A204.1 (cell line): ENCODE measurements at regions not wholly inside any gene's neighbourhood (a gene's known extent, or its start where the extent isn't known, plus 50 kb on each side); places are given as distances from the start of the nearest gene placed in this dataset.

Source experiments
- FAIRE-seq: peaks from 2 replicates; lab custom pipeline; 2012; peaks lifted over from hg19 to GRCh38; lab: Jason Lieb, UNC

- FAIRE-seq, result no peak
Observed at GRCh38 chr4:152021788-152022438, 261.1 kb upstream of the GATB start.

DNA sequence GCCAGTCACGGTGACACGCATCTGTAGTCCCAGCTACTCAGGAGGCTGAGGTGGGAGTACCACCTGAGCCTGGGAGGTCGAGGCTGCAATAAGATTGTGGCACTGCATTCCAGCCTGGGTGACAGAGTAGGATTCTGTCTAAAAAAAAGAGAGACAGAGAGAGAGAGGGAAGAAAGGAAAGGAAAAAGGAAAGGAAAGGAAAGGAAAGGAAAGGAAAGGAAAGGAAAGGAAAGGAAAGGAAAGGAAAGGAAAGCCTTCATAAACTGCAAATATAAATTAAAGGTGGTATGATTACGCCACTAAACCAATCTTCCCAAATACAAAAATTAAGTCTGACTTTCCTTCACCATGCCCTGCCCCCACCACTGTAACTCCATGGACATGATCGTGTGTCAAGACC, 259.3 kb upstream of the GATB start:
- no peak for FAIRE-seq

DNA sequence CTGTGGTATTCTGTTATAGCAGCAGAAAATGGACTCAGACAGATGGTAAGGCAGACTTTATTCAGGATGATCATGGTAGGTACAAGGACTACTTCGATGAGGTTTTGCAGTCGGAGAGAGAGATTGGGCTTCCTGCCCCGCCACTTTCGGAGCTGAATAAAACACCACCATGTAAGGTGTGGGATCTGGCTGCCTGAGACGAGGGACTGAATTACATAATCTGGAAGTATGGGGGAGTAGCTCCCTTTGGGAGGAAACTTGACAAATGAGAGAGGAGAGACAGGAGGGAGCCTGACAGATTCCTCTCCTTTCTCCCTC, 255.5 kb upstream of the GATB start:
- FAIRE-seq, result no peak

DNA sequence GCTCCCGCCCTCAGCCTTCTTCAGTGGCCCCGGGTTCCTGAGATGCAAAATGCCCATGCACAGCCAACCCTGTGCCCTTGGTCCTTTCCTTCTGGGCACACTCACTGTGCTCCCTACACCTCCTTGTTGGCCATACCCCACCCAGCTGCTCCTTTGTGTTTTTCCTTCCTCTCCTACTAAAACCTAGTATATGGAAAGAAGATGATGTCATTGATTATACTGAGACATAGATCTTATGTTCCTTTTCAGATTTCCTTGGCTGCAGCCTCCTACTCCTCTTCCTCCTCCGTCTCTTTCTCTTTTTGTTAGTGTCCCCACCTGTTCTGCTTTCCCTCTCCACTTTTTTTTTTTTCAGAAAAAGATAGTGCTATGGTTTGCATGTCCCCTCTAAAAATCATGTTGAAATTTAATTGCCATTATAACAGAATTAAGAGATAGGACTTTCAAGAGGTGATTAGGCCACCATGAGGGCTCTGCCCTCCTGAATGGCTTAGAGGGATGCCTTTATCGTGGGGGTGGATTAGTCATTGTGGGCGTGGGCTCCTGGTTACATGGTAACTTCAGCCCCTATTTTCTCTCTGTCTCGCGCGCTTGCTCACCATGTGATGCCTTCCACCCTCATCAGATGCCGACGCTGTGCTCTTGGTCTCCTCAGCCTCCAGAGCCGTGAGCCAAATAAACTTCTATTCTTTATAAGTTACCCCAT, 254.9 kb upstream of the GATB start:
- no peak for FAIRE-seq

DNA sequence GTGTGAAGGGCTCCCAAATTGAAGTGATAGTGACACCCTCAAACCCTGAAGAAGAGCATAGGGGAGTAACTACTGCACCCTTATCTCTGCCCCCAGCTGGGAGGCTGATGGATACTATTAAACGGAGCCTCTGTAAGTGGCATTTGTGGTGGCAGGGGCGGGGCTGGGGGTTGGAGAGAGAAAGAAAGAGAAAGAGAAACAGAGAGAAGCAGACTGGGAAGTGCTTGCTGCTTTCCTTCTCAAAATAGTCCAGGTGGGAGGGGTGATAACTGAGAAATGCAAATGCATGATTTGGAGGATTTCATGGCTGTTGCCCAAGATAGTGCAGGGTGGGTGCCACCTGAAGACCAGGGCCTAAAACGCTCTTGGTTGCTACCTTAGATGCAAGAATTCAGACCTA, 253.5 kb upstream of the GATB start:
- no peak for FAIRE-seq

DNA sequence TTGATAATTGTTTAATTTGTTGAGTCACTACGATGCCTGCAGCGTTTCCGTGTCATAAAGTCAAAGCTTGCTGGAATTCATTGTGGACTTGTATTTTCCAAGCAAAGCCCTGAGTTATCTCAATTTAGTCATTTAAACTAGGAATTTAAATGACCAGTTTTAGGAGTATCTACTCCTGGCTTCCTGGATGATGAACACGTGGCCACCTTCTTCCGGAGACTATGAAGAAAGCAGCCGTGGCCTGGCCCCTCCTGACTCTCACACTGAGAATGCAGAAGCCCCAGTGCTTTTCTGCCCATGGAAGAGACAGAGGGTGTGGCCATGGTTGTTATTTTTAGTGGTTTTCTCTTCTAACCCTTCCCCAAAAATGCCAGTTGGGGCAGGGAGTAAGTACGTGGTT, 250.7 kb upstream of the GATB start:
- FAIRE-seq, result no peak

GRCh38 chr4:152010710-152011079, 249.9 kb upstream of the GATB start:
- FAIRE-seq, result no peak

DNA sequence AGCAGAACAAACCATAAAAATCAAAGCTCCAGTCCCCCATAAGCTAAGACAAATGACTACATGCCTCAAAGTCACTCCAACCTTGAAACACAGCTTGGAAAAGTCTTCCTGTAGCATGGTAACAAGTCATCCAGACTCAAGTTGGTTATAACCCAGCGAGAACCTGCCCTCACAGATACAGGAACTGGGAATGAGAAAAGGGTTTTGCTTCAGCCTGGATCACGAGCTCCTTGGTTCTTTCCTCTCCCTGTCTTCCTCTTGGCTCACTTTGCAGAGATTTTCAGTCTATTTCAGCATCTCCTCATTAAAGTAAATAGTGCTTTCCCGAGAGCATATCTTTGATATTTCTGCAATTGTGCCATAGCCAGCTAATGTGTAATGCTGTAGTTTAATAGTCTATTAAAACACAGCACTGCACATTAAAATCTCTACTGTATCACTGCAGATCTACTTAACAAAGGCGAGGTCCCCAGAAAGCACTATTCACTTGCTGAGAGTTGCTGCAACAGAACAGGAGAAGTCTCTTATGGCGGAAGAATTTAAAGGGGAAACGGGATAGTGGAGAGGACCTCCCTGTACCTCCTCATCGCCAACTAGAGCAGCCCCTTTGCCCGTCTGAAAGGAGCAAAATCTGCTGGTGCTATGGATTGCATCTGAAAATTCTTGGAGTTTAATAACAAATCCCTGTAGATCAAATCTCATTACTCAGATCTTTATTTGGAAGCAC, 249.3 kb upstream of the GATB start:
- no peak for FAIRE-seq

GRCh38 chr4:152009031-152009670, 248.3 kb upstream of the GATB start:
- no peak for FAIRE-seq

- no peak for FAIRE-seq
Observed at GRCh38 chr4:152007111-152007510, 246.3 kb upstream of the GATB start.

DNA sequence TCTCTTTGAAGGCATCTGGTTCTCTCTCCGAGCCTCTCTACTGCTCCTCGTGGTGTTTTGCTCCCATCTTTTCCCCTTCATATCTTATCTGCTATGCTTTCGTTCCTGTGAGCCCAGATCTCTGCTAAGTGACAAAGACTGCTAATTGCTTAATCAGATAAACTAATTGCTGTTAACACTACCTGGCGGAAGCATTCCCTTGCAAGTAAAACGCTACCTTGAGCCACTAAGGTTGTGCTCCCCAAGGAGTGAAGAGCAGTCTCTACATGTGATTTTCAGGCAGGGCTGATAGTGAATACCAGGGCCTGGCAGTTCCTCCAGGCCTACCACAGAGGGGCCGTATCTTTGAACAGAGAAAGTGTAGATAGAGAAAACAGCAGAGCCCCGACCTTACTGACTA, 244.0 kb upstream of the GATB start:
- no peak for FAIRE-seq

DNA sequence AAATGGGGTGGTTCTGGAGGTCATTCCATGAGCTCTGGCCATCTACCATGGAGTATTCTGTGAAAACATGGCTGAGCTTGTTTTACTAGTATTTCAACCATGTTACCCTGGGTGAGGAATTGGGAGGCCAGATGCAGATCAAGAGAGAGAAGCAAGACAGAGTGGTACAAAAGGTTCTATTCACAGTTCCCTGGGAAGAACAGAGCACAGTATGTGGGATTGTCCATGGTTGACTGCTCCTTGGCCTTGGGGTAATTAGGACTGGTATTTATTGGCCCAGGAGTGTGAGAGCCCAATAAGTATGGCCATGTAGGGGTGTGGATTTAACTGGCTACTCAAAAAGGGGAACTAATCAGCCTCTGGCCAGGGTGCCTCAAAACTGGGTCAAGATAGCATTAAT, 239.7 kb upstream of the GATB start:
- FAIRE-seq, result no peak

GRCh38 chr4:151998723-151999122, 237.9 kb upstream of the GATB start:
- FAIRE-seq, result no peak

- no peak for FAIRE-seq
Observed at GRCh38 chr4:151997461-151997860, 236.7 kb upstream of the GATB start.

DNA sequence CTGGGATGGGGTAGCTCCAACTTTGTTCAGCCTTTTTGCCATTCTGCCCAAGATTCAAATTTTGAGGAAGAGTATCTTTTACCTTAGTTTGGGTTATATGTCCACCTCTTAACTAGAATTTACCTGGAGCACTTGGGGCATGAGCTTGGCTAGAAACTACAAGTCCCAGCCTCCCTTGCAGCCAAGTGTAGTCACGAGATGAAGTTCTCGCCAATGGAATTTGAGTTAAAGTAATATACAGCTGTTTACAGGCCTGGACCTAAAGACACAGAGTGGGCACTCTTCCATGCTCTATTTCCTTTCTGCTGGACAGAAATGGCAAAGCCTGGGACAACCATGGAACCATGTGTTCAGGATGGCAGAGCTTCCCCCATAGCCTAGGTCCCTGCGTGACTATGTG, 233.6 kb upstream of the GATB start:
- no peak for FAIRE-seq

GRCh38 chr4:151993521-151993920, 232.7 kb upstream of the GATB start:
- FAIRE-seq, result no peak

DNA sequence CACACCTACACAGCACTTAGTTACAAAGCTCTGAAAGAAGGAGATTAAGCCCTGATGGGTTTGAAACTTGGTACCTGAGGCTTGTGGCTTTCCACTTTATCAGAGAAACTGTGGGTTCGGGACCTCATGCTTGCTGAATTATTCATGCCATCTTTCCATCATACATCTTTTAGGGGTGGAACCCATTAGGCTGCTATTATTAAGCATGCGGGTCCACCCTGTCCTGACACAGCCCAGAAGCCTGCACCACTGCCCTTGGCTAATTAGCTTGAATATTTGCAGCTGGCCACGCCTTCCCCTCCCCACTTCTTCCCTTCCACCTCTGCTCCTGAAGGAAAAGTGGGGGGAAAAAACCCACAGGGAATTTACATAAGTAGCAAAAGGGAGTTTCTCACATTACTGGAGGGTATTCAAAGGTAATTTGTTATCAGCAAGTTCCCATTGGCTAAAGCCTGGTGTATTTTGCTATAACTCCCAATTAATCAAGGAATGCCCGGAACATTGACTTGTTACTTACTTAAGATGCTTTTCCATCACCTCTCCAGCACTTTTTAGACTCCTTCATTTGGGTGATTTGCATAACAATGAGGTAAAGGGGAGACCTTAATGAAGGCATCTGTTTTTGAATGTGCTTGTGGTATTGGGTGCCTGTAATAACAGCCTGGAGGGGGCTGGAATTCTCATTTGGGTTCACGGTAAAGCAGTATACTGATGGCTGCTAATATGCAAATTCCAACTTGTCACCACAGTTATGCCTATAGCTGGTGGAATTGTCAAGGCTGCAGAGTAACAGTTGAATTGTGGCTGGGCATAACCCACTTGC, 231.7 kb upstream of the GATB start:
- no peak for FAIRE-seq

DNA sequence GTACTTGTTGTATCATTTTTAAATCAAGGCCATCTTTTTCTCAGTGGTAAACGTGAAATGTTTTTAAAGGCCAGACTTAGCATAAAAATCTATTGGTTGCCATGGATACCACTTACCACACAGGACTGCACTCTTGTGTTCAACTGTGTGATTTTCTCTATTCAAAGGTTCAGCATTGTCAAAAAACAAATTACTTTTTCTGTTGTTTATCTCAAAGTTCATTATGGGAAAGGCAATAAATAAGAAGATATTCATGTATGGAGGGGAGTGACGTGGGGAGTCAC, 231.0 kb upstream of the GATB start:
- FAIRE-seq, result no peak

- FAIRE-seq, result no peak
Observed at GRCh38 chr4:151991001-151991883, 230.4 kb upstream of the GATB start.

DNA sequence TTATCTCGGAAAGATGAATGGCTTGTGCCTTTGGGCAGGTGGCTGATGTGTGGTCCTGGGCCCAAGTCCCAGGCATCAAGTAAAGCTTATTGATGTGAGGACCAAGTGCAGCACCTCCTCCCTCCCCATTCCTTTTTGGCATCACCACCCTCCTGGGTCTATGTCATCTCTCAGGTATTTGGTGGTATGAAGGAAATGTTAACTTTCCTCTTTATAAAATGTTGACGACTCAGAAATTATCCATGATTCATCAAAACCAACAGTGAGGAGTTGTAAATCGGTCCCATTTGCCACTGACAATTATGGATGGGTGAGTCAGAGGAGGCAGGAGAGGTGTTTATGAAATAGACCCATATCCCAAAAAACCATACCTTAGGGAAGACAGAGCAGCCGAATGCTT, 229.4 kb upstream of the GATB start:
- FAIRE-seq, result no peak

DNA sequence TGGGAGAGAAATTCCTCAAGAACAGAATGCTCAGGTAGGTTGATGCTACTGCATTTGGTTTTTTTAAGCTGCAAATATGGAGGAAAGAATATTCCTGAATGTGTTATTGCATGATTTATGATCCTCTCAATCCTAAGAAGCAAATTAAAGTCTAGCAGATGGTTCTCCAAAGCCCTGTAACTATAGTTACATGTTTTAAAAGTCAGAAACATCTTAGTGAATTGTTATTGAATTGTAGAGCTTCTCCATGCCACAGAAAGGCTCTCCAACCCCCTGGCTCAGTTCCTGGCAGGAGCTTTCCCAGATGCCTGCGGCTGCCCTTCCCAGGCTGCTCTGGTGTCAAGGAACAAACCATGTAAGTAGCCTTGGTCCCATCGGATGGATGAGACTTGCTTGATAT, 227.8 kb upstream of the GATB start:
- no peak for FAIRE-seq

- no peak for FAIRE-seq
Observed at GRCh38 chr4:151987606-151988005, 226.8 kb upstream of the GATB start.
